Right cardiac atrium (tissue), 5 donors: ENCODE measurements at regions not wholly inside any gene's neighbourhood (a gene's known extent, or its start where the extent isn't known, plus 50 kb on each side); places are given as distances from the start of the nearest gene placed in this dataset.

ENCODE experiments used
- ATAC-seq, 2 donors: fragments of 200-7000 bp; cut with Tn5 transposase; one replicate each; pipeline versions ENCODE4 v1.8.0 to v1.9.1; 2020; ENCODE audit warnings: moderate library complexity in 2 of 2, mild to moderate bottlenecking in 1 of 2
- DNase-seq, 3 donors: peaks; one replicate each; pipeline ENCODE4 v3.0.0-alpha.2; 2020
- H3K27ac ChIP-seq: one replicate; pipeline ENCODE4 v1.5.1; 2013; ENCODE audit warnings: mild to moderate bottlenecking, low read length, control low read depth, moderate library complexity
- H3K27me3 ChIP-seq: one replicate; pipeline ENCODE4 v1.6.1; 2013; ENCODE audit not compliant: control insufficient read depth, insufficient read depth
- H3K4me1 ChIP-seq: one replicate; pipeline ENCODE4 v1.6.1; 2013; ENCODE audit warnings: low read length; ENCODE audit not compliant: control insufficient read depth, insufficient read depth
- H3K4me3 ChIP-seq: one replicate; pipeline ENCODE4 v1.5.1; 2013; ENCODE audit warnings: low read length, control low read depth
- H3K9me3 ChIP-seq: one replicate; pipeline ENCODE4 v1.6.1; 2013; ENCODE audit warnings: low read length; ENCODE audit not compliant: control insufficient read depth
- WGBS: extraction: QIAGEN DNeasy Blood & Tissue Kit; methylation state at CpG from one replicate; pipeline ENCODE4 v1.1.7; 2013; 5-methylcytosine and 5-hydroxymethylcytosine counted together
- intact Hi-C, 4 donors: fragments of 100-400 bp; cut with DNase I; formaldehyde crosslinking; loops; one replicate each; pipeline versions ENCODE4 v1.11.0 to v1.14.0; 2022 to 2023
- donor health status: healthy with polysubstance abuse.
- donor health status: DM: no; HTN: yes; CAD: no.
- donor health status: DM: no; HTN: no; CAD: no.
- donor health status: DM: no; HTN: yes; CAD: no; lungs with severe emphysema.
- donor health status: DM: yes; HTN: yes; CAD: no.

- no peaks in the 10 kb centered on the region for H3K4me1 ChIP-seq
- ATAC-seq (no peak), DNase-seq (no peak)
- H3K9me3 ChIP-seq, result no peaks in the 10 kb centered on the region
- no peak overlapping the region for H3K4me3 ChIP-seq
- H3K27ac ChIP-seq, result no peak overlapping the region
- WGBS, result 73% methylated on average over 3 of the region's 3 CpGs
- H3K27me3 ChIP-seq, result no peaks in the 10 kb centered on the region
- intact Hi-C loops, result no loop called here
Observed at GRCh38 chr4:111713276-111713675, 432.0 kb upstream of the FAM241A start.

DNA sequence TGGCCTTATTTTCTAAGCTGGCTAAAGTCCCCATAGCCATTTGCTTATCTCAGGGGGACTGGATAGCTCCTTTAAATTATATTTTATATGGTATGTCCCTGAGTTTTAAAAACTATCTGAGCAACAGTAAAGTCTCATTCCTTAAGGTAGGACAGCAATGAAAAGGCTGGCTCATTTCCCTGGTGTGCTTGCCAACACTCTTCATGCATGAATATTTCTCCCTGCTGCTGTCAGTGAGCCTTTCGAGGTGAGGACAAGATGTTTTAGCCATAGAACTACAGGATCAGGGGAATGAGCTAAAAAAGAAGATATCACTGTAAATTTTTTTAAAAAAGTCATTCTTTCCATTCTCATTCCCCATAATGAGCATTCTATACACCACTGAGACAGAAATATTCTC is 427.3 kb upstream of the FAM241A start:
- intact Hi-C loops, result no loop called here
- no peak overlapping the region for H3K4me3 ChIP-seq
- WGBS, result 18% methylated on average over 1 of the region's 1 CpG
- H3K27ac ChIP-seq, result no peak overlapping the region
- no peaks in the 10 kb centered on the region for H3K4me1 ChIP-seq
- no peak for ATAC-seq
- no peaks in the 10 kb centered on the region for H3K27me3 ChIP-seq
- H3K9me3 ChIP-seq, result no peaks in the 10 kb centered on the region
- peak in 1 of 3 donors; percentile 26 for DNase-seq

DNA sequence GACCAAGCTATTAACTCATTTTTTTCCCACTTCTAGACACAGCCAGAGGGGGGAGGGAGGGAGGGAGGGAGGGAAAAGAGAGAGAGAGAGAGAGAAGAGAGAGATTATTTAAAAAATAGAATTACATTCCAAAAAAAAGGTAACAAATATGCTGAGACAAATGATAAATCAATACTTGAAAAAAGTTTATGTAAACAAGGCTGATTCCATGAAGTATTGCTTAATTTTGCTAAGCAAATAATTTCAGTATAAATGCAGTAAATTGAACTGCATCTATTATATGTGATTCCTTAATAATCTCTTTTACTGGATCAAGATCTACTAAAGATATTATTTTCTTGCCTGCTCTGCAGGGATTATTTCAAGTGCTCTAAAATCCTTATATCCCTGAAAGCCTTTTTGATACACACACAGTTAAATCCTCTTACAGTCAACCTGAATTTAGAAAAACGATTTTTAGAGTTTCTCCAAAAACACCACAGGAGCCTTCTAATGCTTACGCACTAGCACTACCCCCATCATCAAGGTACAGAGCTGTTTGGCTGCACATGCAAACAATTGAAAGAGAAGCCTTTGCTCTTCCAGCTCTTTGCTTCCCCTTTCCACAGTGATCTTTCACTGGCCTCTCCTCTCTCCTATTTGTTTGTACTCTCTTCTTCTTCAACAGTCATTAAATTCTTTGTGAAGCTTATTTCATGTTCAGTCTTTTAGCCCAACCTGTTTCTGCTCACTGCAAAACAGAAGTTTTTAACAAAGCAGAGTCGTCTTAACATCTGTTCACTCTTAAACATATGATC is 426.3 kb upstream of the FAM241A start:
- no peaks in the 10 kb centered on the region for H3K9me3 ChIP-seq
- 53% methylated on average over 3 of the region's 3 CpGs for WGBS
- intact Hi-C loops, result no loop called here
- no peak overlapping the region for H3K4me3 ChIP-seq
- H3K4me1 ChIP-seq, result no peaks in the 10 kb centered on the region
- DNase-seq, result no peak
- no peak for ATAC-seq
- H3K27ac ChIP-seq, result no peak overlapping the region
- H3K27me3 ChIP-seq, result no peaks in the 10 kb centered on the region

GRCh38 chr4:111720866-111721265 is 424.4 kb upstream of the FAM241A start:
- intact Hi-C loops, result no loop called here
- no peaks in the 10 kb centered on the region for H3K4me1 ChIP-seq
- ATAC-seq (no peak), DNase-seq (no peak)
- no peaks in the 10 kb centered on the region for H3K9me3 ChIP-seq
- no peaks in the 10 kb centered on the region for H3K27me3 ChIP-seq
- H3K27ac ChIP-seq, result no peak overlapping the region
- 87% methylated on average over 4 of the region's 4 CpGs for WGBS
- H3K4me3 ChIP-seq, result no peak overlapping the region

- Histone ChIP-seq H3K27me3 (no peaks in the 10 kb centered on the region), H3K4me3 (no peak overlapping the region), H3K27ac (no peak overlapping the region), H3K9me3 (no peaks in the 10 kb centered on the region), H3K4me1 (no peaks in the 10 kb centered on the region)
- ATAC-seq (no peak), DNase-seq (no peak)
- 67% methylated on average over 2 of the region's 2 CpGs for WGBS
- intact Hi-C loops, result no loop called here
Observed at GRCh38 chr4:111722213-111722720, 423.0 kb upstream of the FAM241A start.

DNA sequence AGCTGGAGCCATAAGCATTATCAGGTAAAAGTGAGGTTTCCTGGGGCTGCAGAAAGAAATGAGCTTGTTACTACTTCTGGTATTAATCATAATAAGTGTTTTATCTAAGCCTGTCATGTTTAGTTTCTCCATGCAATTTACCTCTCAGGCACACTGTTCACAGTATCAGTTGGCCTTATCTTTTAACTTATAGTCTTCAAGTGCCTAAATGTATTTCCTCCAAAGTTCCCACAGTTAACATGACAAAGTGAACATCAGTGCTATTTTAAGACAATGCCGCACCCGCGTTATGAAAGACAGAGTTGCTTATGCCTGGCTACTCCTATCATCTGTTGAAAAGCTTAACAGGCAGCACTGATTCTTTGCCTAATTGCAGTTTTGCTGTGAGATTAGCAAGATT is 408.7 kb upstream of the FAM241A start:
- no peak for DNase-seq
- no peak overlapping the region for H3K27ac ChIP-seq
- no peaks in the 10 kb centered on the region for H3K4me1 ChIP-seq
- 16% methylated on average over 3 of the region's 3 CpGs for WGBS
- no peaks in the 10 kb centered on the region for H3K9me3 ChIP-seq
- H3K4me3 ChIP-seq, result no peak overlapping the region
- H3K27me3 ChIP-seq, result no peaks in the 10 kb centered on the region
- ATAC-seq, result no peak
- intact Hi-C loops, result no loop called here

- Histone ChIP-seq H3K9me3 (no peaks in the 10 kb centered on the region), H3K4me1 (no peaks in the 10 kb centered on the region), H3K4me3 (no peak overlapping the region), H3K27me3 (no peaks in the 10 kb centered on the region), H3K27ac (no peak overlapping the region)
- DNase-seq (no peak), ATAC-seq (no peak)
- WGBS, result 40% methylated on average over 3 of the region's 3 CpGs
- intact Hi-C loops, result no loop called here
Observed at GRCh38 chr4:111744847-111745246, 400.4 kb upstream of the FAM241A start.

GRCh38 chr4:111748157-111748556 is 397.1 kb upstream of the FAM241A start:
- DNase-seq (no peak), ATAC-seq (no peak)
- H3K4me3 ChIP-seq, result no peak overlapping the region
- WGBS, result 42% methylated on average over 3 of the region's 3 CpGs
- no peaks in the 10 kb centered on the region for H3K9me3 ChIP-seq
- H3K27me3 ChIP-seq, result no peaks in the 10 kb centered on the region
- no peak overlapping the region for H3K27ac ChIP-seq
- no peaks in the 10 kb centered on the region for H3K4me1 ChIP-seq
- intact Hi-C loops, result no loop called here

- intact Hi-C loops, result no loop called here
- 79% methylated on average over 1 of the region's 1 CpG for WGBS
- H3K4me1 ChIP-seq, result no peaks in the 10 kb centered on the region
- H3K4me3 ChIP-seq, result no peak overlapping the region
- H3K9me3 ChIP-seq, result no peaks in the 10 kb centered on the region
- DNase-seq, result no peak
- no peaks in the 10 kb centered on the region for H3K27me3 ChIP-seq
- no peak overlapping the region for H3K27ac ChIP-seq
- ATAC-seq, result no peak
Observed at GRCh38 chr4:111754003-111754402, 391.3 kb upstream of the FAM241A start.

DNA sequence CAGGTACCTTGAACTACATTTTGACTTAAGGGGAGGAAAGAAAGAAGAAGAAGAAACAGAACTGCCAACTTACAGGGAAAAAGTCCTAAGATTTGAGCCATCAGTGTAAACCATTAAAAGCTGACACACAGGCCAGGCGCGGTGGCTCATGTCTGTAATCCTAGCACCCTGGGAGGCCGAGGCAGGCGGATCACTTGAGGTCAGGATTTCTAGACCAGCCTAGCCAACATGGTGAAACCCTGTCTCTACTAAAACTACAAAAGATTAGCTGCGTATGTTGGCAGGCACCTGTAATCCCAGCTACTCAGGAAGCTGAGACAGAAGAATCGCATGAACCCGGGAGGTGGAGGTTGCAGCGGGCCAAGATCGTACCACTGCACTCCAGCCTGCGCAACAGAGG is 389.7 kb upstream of the FAM241A start:
- H3K4me1 ChIP-seq, result no peaks in the 10 kb centered on the region
- intact Hi-C loops, result no loop called here
- DNase-seq (no peak), ATAC-seq (no peak)
- no peaks in the 10 kb centered on the region for H3K27me3 ChIP-seq
- 94% methylated on average over 10 of the region's 10 CpGs for WGBS
- no peak overlapping the region for H3K27ac ChIP-seq
- H3K9me3 ChIP-seq, result no peaks in the 10 kb centered on the region
- H3K4me3 ChIP-seq, result no peak overlapping the region

- no peak for DNase-seq
- H3K27ac ChIP-seq, result no peak overlapping the region
- no peak for ATAC-seq
- no peaks in the 10 kb centered on the region for H3K9me3 ChIP-seq
- no peaks in the 10 kb centered on the region for H3K27me3 ChIP-seq
- H3K4me3 ChIP-seq, result no peak overlapping the region
- no peaks in the 10 kb centered on the region for H3K4me1 ChIP-seq
- intact Hi-C loops, result no loop called here
- WGBS, result 29% methylated on average over 4 of the region's 4 CpGs
Observed at GRCh38 chr4:111761531-111761930, 383.7 kb upstream of the FAM241A start.

DNA sequence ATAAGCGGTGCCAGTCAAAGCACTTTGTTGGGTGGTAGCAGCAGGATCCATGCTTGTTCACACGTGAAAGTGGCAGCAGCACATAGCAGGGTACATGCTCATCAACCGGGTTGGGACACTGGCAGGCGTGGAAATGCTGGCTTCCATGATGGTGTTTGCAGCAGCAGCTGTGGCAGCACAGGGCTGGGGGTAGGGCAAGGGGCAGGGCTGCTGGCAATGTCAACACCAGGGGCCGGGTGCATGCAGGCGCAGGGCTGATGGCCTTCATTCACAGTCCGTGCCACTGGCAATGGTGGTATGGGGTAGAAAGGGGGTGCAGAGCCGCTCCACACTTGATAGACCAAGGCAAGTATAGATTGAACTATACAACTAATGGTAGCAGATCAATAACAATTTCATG is 374.7 kb upstream of the FAM241A start:
- intact Hi-C loops, result no loop called here
- DNase-seq (no peak), ATAC-seq (no peak)
- Histone ChIP-seq H3K27ac (no peak overlapping the region), H3K4me3 (no peak overlapping the region), H3K4me1 (no peaks in the 10 kb centered on the region), H3K9me3 (no peaks in the 10 kb centered on the region), H3K27me3 (no peaks in the 10 kb centered on the region)
- WGBS, result 65% methylated on average over 8 of the region's 8 CpGs
